Prostate gland (tissue), 2 donors: ENCODE measurements at regions not wholly inside any gene's neighbourhood (a gene's known extent, or its start where the extent isn't known, plus 50 kb on each side); places are given as distances from the start of the nearest gene placed in this dataset.
"Not testable (repeated sequence)": the region's sequence is repeated elsewhere in the genome, so short reads cannot be mapped to it uniquely, and the experiment has no call there.

ENCODE experiments used
- DNase-seq: peaks from one replicate; pipeline ENCODE4 v3.0.0-alpha.2; 2019; ENCODE audit warnings: low spot score
- H3K27ac ChIP-seq, 2 donors: fragments of 200-600 bp; sonication (generic); 2 replicates each; pipeline ENCODE4 v1.5.1; 2017 to 2019
- H3K27me3 ChIP-seq: fragments of 200-600 bp; sonication (generic); replicated peaks from 2 replicates; pipeline ENCODE4 v1.5.1; 2019; ENCODE audit not compliant: insufficient read depth
- H3K36me3 ChIP-seq, 2 donors: fragments of 200-600 bp; sonication (generic); 1 replicate in 1 of 2; 2 replicates in 1 of 2; pipeline versions ENCODE4 v1.5.1 to v1.8.1; 2017 to 2019
- H3K4me1 ChIP-seq: fragments of 200-600 bp; sonication (generic); replicated peaks from 2 replicates; pipeline ENCODE4 v1.5.1; 2019
- H3K4me3 ChIP-seq, 2 donors: fragments of 200-600 bp; sonication (generic); 2 replicates each; pipeline ENCODE4 v1.5.1; 2017 to 2019
- H3K9me3 ChIP-seq: fragments of 200-600 bp; sonication (generic); 2 replicates; pipeline ENCODE4 v1.5.1; 2017
- POLR2A ChIP-seq: fragments of 450-650 bp; IDR thresholded peaks from one replicate; pipeline ENCODE4 v1.6.1; 2016; ENCODE audit warnings: antibody characterized with exemption, mild to moderate bottlenecking
- POLR2AphosphoS5 ChIP-seq: sonication (generic); formaldehyde crosslinking; IDR thresholded peaks from one replicate; pipeline ENCODE4 v1.6.1; 2017; ENCODE audit warnings: antibody characterized with exemption
- WGBS: methylation state at CpG from one replicate; pipeline ENCODE4 v1.1.5; 2018; 5-methylcytosine and 5-hydroxymethylcytosine counted together
- intact Hi-C: fragments of 100-400 bp; cut with DNase I; formaldehyde crosslinking; loops from one replicate; pipeline ENCODE4 v1.14.2; 2022
- TF ChIP-seq, protein P1 (sequence below), 4 experiments: fragments of 200-600 bp in 2 of 4; fragments of 450-650 bp in 2 of 4; sonication (generic) in 2 of 4; IDR thresholded peaks; 1 replicate in 3 of 4; 2 replicates in 1 of 4; pipeline ENCODE4 v1.5.1; 2016 to 2019; ENCODE audit warnings: antibody characterized with exemption in 4 of 4, mild to moderate bottlenecking in 2 of 4, moderate library complexity in 2 of 4

DNA sequence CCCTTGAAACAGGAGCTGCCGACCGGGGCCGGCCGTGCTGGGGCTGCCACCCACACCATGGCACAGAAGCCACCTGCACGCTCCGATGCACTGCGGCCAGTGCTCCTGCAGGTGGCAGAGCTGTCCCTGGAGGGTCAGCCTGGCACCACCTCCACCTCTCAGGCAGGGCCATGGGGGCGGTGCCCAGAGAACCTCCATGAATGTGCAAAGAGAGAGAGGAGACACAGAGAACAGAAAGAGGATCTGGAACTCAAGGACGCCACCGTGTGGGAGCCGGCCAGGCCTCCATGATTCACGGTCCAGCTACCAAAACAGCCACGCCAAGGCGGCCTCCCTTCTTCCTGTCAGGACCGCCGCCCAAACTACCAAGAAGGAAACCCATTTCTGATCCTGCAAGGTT lies 5397.7 kb upstream of the TPTE start:
- WGBS, result no CpG with 5 or more reads among the region's 16 CpGs
- TF ChIP-seq, protein P1, sequence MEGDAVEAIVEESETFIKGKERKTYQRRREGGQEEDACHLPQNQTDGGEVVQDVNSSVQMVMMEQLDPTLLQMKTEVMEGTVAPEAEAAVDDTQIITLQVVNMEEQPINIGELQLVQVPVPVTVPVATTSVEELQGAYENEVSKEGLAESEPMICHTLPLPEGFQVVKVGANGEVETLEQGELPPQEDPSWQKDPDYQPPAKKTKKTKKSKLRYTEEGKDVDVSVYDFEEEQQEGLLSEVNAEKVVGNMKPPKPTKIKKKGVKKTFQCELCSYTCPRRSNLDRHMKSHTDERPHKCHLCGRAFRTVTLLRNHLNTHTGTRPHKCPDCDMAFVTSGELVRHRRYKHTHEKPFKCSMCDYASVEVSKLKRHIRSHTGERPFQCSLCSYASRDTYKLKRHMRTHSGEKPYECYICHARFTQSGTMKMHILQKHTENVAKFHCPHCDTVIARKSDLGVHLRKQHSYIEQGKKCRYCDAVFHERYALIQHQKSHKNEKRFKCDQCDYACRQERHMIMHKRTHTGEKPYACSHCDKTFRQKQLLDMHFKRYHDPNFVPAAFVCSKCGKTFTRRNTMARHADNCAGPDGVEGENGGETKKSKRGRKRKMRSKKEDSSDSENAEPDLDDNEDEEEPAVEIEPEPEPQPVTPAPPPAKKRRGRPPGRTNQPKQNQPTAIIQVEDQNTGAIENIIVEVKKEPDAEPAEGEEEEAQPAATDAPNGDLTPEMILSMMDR (IDR thresholded peaks at IDR 0.05), result peak in 1 of 4 experiments; percentile 48
- peak; percentile 76 for DNase-seq
- H3K27ac ChIP-seq, H3K4me1 ChIP-seq, H3K27me3 ChIP-seq, H3K4me3 ChIP-seq, H3K9me3 ChIP-seq, intact Hi-C loops, H3K36me3 ChIP-seq: not testable (repeated sequence)

DNA sequence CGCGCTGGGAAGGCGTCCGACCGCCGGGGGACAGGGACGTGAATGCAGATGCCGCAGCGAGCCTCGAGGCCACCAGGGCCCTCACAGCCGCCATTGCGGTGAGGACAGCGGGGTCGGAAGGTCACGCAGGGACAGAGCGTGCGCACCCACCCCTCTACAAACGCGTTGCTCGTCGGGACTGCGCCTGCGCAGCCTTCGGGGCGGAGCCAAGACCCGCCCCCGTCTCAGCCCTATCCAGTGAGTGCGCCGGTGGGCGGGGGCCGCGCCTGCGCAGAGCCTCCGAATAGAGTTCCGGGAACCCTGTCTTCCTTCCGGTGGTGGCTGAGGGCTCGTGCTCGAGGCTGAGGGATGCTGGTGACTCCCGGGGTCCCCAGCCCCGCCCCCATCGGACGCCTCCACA lies 5393.1 kb upstream of the TPTE start:
- intact Hi-C loops, H3K36me3 ChIP-seq, H3K9me3 ChIP-seq, H3K27me3 ChIP-seq, H3K4me1 ChIP-seq, H3K27ac ChIP-seq: not testable (repeated sequence)
- peak overlapping the region; percentile 26 to 45 for H3K4me3 ChIP-seq
- peak; percentile 92 for DNase-seq
- WGBS, result no CpG with 5 or more reads among the region's 42 CpGs
- TF ChIP-seq POLR2AphosphoS5, result peak; percentile 85
- peak; percentile 53 for TF ChIP-seq POLR2A

DNA sequence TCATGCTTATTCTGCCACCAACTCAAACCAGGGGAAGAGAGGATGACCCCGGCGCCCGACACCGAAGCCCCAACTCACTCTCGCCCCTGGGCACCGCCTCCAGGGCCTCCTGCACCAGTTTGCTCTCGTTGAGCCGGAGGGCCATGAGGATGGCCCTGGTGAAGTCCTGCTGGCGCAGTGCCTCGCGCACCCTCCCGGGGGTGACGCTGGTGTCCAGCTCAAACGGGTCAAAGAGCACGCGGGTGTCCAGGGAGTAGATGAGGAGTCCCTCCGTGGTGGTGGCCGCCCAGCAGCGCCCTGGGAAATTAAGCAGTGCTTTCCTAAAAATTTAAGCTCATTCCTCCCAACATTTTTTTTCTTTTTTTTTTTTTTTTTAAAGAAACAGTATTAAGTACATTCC lies 5387.6 kb upstream of the TPTE start:
- 80% methylated on average over 2 of the region's 19 CpGs for WGBS
- H3K27me3 ChIP-seq, H3K36me3 ChIP-seq, H3K27ac ChIP-seq, H3K9me3 ChIP-seq, intact Hi-C loops, H3K4me1 ChIP-seq, H3K4me3 ChIP-seq, DNase-seq: not testable (repeated sequence)

DNA sequence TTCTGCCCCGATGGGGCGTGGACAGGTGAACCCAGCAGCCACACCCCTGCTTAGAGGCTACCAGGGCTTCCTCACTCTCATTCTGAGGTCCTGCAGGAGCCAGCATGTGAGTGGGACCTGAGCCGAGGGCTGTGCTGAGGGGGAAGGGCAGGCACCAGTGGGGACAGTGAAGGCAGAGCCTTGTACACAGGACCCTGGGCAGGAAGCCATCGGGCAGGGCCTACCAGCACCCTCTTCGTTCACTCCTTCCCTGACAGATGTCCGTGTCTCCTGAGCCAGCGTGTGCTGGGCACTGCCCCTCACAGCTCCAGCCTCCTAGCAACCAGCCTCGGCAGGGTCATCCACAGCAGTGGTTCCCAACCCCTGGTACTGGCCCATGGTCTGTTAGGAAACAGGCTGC lies 5385.0 kb upstream of the TPTE start:
- H3K9me3 ChIP-seq, H3K4me3 ChIP-seq, H3K27ac ChIP-seq, H3K4me1 ChIP-seq, H3K36me3 ChIP-seq, H3K27me3 ChIP-seq, intact Hi-C loops, DNase-seq: not testable (repeated sequence)
- WGBS, result no CpG with 5 or more reads among the region's 8 CpGs

DNA sequence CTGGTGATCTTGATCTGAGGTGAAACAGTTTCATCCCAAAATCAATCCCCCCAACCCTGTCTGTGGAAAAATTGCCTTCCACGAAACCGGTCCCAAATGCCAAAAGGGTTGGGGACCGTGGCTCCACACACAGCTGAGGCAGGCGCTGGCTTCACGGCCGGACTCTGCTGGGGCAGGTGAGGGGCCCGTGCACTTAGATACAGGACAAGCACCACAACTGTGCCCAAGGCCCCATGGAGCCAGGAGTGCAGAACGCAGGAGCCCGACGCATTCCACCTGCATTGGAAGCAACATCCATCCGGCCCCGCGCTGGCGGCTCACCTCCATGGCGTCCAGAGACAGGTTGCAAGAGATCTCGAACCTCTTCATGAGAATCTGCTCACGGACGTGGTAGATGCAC lies 5384.4 kb upstream of the TPTE start:
- DNase-seq, H3K36me3 ChIP-seq, intact Hi-C loops, H3K27me3 ChIP-seq, H3K4me1 ChIP-seq, H3K9me3 ChIP-seq, H3K4me3 ChIP-seq, H3K27ac ChIP-seq: not testable (repeated sequence)
- no CpG with 5 or more reads among the region's 18 CpGs for WGBS

DNA sequence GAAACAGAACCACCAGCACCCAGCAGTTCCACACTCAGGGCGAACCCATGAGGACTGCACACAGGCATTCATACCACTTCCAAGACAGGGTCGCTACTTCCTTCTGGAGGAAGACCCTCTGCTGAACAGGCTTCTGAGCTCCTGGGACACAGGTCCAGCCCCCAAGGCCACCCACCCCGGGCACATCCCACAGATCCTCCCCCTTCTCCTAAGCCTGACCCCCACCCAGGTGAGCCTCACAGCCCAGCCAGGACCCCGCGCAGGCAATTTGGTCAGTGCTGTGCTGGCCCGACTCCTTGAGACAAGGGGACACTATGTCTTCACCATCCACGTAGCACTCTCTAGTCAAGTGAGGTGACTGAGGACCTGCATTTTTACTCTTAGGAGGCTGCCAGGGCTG lies 5382.7 kb upstream of the TPTE start:
- 97% methylated on average over 5 of the region's 7 CpGs for WGBS
- H3K36me3 ChIP-seq, H3K27me3 ChIP-seq, H3K4me1 ChIP-seq, H3K27ac ChIP-seq, DNase-seq, H3K9me3 ChIP-seq, intact Hi-C loops, H3K4me3 ChIP-seq: not testable (repeated sequence)

DNA sequence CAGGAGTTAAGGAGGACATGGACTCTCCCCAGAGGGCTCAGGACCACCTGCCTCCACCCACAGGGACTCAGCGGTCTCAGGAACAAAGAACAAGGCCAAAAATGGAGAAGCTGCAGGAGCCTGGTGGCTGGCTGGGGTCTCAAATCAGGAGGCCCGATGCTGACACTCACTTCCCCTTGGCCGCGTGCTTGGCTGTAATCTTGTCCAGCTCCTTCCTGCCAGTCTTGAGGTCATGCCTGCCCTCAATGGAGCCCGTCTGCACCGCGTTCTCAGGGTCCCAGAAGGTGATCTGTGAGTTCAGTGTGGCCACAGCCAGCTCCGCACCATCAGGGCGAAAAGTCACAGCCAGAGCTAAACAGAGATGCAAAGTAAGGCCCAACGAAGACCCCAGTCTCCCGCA lies 5381.9 kb upstream of the TPTE start:
- H3K36me3 ChIP-seq, H3K27ac ChIP-seq, H3K4me1 ChIP-seq, H3K27me3 ChIP-seq, H3K4me3 ChIP-seq, intact Hi-C loops, H3K9me3 ChIP-seq, DNase-seq: not testable (repeated sequence)
- no CpG with 5 or more reads among the region's 11 CpGs for WGBS

DNA sequence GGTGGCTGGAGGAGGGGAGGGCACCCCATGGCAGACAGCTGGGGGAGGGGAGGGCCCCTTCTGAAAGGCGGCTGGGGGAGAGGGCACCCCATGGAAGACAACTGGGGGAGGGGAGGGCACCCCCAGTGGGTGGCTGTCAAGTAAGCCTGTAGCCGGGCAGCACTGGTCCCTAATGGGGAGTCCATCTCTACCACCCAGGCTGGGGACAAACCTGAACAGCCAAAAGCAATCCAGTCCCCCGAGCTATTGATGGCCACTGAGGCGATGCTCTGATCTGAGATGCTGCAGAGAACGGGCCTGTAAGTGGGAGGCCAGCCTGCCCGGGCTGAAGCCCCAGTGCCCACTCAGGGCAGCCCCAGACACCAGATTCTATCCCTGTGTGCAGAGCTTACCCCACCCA lies 5378.4 kb upstream of the TPTE start:
- H3K4me1 ChIP-seq, H3K4me3 ChIP-seq, H3K9me3 ChIP-seq, intact Hi-C loops, H3K27ac ChIP-seq, H3K36me3 ChIP-seq, DNase-seq, H3K27me3 ChIP-seq: not testable (repeated sequence)
- WGBS, result 98% methylated on average over 5 of the region's 6 CpGs

DNA sequence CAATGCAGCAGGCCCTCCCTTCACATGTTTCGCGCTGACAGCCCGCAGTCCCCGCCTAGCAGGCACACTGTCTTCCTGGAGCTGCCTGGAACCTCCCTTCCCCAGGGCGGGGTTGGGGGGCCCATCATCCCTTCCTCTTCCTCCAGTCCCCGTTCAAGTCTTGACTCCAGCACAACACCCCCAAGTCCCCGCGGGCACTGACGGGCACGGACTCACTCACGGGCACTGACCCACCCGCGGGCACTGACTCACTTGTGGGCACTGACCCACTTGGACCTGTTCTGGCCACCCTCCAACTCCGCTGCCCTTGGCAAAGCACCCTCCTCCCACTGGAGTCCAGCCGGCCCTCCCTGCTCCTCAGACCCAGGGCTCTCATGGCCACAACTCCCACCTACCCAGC lies 5376.7 kb upstream of the TPTE start:
- H3K27me3 ChIP-seq, H3K27ac ChIP-seq, H3K9me3 ChIP-seq, H3K4me3 ChIP-seq, DNase-seq, H3K36me3 ChIP-seq, H3K4me1 ChIP-seq, intact Hi-C loops: not testable (repeated sequence)
- no CpG with 5 or more reads among the region's 15 CpGs for WGBS

DNA sequence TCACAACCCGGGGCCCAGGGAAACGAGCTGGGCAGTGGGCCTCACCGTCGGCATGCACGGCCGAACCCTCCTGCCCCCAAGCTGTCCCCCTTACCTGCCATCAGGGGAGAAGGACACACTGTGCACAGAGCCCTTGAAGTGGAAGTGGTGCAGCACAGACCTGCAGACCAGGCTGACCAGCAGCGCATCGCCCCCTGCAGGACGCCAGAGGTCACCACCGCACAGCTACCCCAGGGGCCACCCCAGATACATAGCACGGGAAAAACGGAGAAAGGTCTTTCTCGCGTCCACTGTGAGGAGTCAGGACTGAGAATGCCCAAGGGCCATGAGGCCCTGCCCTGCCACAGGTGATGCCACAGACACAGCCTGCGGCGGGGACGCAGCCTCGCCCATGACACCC lies 5373.7 kb upstream of the TPTE start:
- H3K9me3 ChIP-seq, H3K4me1 ChIP-seq, intact Hi-C loops, H3K27me3 ChIP-seq, DNase-seq, H3K36me3 ChIP-seq, H3K4me3 ChIP-seq, H3K27ac ChIP-seq: not testable (repeated sequence)
- whole genome bisulfite sequencing, result no CpG with 5 or more reads among the region's 18 CpGs

DNA sequence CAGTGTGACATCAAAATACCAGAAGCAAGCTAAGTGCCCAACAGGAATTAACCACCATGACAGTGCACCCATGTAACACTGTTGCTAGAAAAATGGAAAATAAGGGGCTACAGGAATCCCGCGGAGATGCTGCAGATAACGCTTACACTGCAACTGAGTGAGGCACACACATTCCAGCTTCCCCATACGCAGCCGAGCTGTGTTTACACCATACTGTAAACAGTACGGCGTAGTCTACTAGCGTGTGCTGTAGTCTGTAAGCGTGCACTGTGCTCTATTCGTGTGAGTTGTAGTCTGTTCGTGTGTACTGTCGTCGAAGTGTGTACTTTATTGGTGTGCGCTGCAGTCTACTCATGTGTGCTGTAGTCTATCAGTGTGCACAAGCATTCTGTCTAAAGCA lies 5372.2 kb upstream of the TPTE start:
- H3K9me3 ChIP-seq, H3K4me3 ChIP-seq, H3K27me3 ChIP-seq, intact Hi-C loops, H3K27ac ChIP-seq, H3K36me3 ChIP-seq, H3K4me1 ChIP-seq, DNase-seq: not testable (repeated sequence)
- 83% methylated on average over 9 of the region's 14 CpGs for WGBS

DNA sequence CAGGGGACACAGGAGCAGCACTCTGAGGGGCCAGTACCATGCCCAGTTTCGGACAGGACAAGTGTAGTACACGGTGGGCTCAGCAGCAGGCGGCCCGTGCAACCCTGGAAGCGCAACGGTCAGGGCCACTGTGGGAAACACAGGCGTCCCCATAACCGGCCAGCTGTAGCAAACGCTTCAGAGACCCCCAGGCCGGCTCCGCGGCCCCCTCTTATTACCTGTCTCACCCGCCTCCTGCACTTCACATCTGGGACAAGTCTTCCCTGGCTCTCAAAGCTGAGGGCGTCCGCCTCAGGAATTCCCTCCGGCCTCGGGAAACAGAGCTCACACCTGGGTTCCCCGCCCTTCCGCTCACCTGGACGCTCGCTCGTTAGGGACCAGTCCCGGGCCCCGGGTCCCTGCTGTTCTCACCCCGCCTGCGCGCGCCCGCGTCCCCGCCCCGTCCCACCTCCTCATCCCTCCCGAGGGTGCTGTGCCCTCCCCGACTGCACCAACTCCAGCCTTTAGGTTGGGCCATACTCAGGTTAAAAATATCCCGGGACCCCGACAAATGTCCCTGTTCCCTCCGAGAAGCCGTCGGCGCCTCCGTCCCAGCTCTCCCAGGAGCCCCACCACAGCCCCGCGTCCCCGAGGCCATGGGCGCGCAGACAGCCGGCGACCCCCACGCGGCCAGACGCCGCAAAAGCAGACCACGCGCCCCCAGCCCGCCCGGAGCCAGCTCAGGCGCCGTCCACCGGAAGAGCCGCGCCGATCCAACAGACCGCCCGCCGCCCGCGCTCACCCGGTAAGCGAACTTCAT lies 5367.3 kb upstream of the TPTE start:
- H3K9me3 ChIP-seq, intact Hi-C loops, H3K4me1 ChIP-seq, H3K27ac ChIP-seq, H3K27me3 ChIP-seq, H3K36me3 ChIP-seq, DNase-seq: not testable (repeated sequence)
- WGBS, result 0% methylated on average over 7 of the region's 69 CpGs
- peak overlapping the region; percentile 26 to 34 for H3K4me3 ChIP-seq
